ENCODE measurements at regions not wholly inside any gene's neighbourhood (a gene's known extent, or its start where the extent isn't known, plus 50 kb on each side); places are given as distances from the start of the nearest gene placed in this dataset.

- no peaks in the 10 kb centered on the region for H3K36me3 ChIP-seq
- no peak overlapping the region for H3K27ac ChIP-seq
- peaks cover 0 to 10% (median 4%) of the 10 kb centered on the region in 4 donors for H3K4me1 ChIP-seq
- TF ChIP-seq POLR2A (IDR thresholded peaks at IDR 0.05) (no peak), CTCF (IDR thresholded peaks at IDR 0.05) (no peak), EP300 (IDR thresholded peaks at IDR 0.05) (no peak)
- no peak for DNase-seq (ENCODE audit: low spot score in 2 of 2)
- H3K27me3 ChIP-seq = no peaks in the 10 kb centered on the region
- no peaks in the 10 kb centered on the region for H3K9me3 ChIP-seq
- no peak overlapping the region for H3K4me3 ChIP-seq
These were observed 198.3 kb upstream of the SLC35G4 start for GRCh38 chr18:11411048-11411447.

DNA sequence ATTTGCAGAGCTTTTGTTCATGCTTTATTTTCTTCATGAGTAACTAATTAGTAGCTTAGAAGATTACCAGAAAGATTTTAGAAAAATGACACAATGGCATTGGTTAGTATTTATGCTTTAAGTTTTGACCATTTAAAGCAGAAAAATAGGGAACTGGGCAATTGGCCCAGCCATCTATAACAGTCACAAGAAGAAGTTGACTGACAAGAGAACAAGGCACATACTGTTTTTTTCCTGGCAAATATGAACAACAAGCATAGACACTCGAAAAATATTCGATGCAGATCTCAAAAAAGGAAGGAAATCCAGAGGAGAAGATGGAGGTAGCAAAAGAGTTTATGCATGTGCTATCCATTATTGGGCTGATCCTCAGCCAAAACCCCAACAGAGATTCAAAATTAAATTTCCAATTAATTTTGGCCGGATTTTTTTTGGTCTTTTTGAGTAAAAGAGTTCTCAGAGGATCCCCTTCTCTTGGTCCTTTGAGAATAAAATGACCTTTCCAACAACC lies 200.8 kb upstream of the SLC35G4 start:
- H3K36me3 ChIP-seq = no peaks in the 10 kb centered on the region
- DNase-seq (ENCODE audit: low spot score in 2 of 2) = no peak
- H3K27ac ChIP-seq = no peak overlapping the region
- TF ChIP-seq EP300 (IDR thresholded peaks at IDR 0.05) = no peak
- TF ChIP-seq POLR2A (IDR thresholded peaks at IDR 0.05) = no peak
- no peak for TF ChIP-seq CTCF (IDR thresholded peaks at IDR 0.05)
- no peaks in the 10 kb centered on the region for H3K27me3 ChIP-seq
- no peak overlapping the region for H3K4me3 ChIP-seq
- WGBS, 2 donors = 21 to 23% methylated on average over 3 of the region's 3 CpGs
- peaks cover 0 to 10% (median 4%) of the 10 kb centered on the region in 4 donors for H3K4me1 ChIP-seq
- H3K9me3 ChIP-seq = no peaks in the 10 kb centered on the region

- H3K9me3 ChIP-seq = no peaks in the 10 kb centered on the region
These were observed 201.5 kb upstream of the SLC35G4 start for GRCh38 chr18:11407940-11408339.

DNA sequence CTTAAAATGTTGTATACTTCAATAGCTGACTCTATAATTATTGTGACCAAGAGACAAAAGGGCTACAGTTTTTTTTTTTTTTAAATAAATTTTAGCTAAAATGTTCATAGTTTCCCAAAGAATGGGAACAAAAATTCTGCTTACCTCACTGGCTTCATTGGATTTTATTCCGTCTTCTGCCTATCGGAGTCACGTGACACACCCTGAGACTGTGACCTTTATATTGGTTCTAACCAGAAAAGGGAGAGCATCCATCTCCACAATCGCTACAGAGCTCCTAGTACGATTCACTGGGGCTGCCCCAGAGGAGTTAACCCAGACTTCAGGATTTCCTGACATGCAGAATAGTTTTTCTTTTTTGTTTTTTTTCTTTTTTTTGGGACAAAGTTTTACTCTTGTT lies 203.6 kb upstream of the SLC35G4 start:
- DNase-seq (ENCODE audit: low spot score in 2 of 2) = no peak
- TF ChIP-seq CTCF (IDR thresholded peaks at IDR 0.05) = no peak
- TF ChIP-seq POLR2A (IDR thresholded peaks at IDR 0.05) = no peak
- TF ChIP-seq EP300 (IDR thresholded peaks at IDR 0.05) = no peak
- H3K36me3 ChIP-seq = no peaks in the 10 kb centered on the region
- H3K4me1 ChIP-seq = peaks cover 0 to 10% (median 0%) of the 10 kb centered on the region in 4 donors
- WGBS, 2 donors = 78 to 88% methylated on average over 5 of the region's 5 CpGs
- H3K4me3 ChIP-seq = no peak overlapping the region
- H3K27me3 ChIP-seq = no peaks in the 10 kb centered on the region
- H3K9me3 ChIP-seq = no peaks in the 10 kb centered on the region
- H3K27ac ChIP-seq = no peak overlapping the region

More at GRCh38 chr18:11407940-11408339, 201.5 kb upstream of the SLC35G4 start:
- WGBS, 2 donors = 56 to 72% methylated on average over 3 of the region's 3 CpGs
- Histone ChIP-seq H3K36me3 (no peaks in the 10 kb centered on the region), H3K4me1 (peaks cover 0 to 10% (median 3%) of the 10 kb centered on the region in 4 donors), H3K4me3 (no peak overlapping the region), H3K27me3 (no peaks in the 10 kb centered on the region), H3K27ac (no peak overlapping the region)
- DNase-seq (ENCODE audit: low spot score in 2 of 2) = no peak
- no peak for TF ChIP-seq EP300 (IDR thresholded peaks at IDR 0.05)
- TF ChIP-seq CTCF (IDR thresholded peaks at IDR 0.05) = no peak
- TF ChIP-seq POLR2A (IDR thresholded peaks at IDR 0.05) = no peak

GRCh38 chr18:11400703-11401102 lies 208.7 kb upstream of the SLC35G4 start:
- H3K27ac ChIP-seq = no peak overlapping the region
- 45 to 81% methylated on average over 1 of the region's 1 CpG for WGBS, 2 donors
- no peaks in the 10 kb centered on the region for H3K27me3 ChIP-seq
- H3K36me3 ChIP-seq = no peaks in the 10 kb centered on the region
- H3K9me3 ChIP-seq = no peaks in the 10 kb centered on the region
- no peak for DNase-seq (ENCODE audit: low spot score in 2 of 2)
- H3K4me3 ChIP-seq = no peak overlapping the region
- TF ChIP-seq CTCF (IDR thresholded peaks at IDR 0.05) (no peak), EP300 (IDR thresholded peaks at IDR 0.05) (no peak)
- no peaks in the 10 kb centered on the region for H3K4me1 ChIP-seq
